ENCODE measurements at regions not wholly inside any gene's neighbourhood (a gene's known extent, or its start where the extent isn't known, plus 50 kb on each side); places are given as distances from the start of the nearest gene placed in this dataset.
"Not testable (repeated sequence)": the region's sequence is repeated elsewhere in the genome, so short reads cannot be mapped to it uniquely, and the experiment has no call there.

DNA sequence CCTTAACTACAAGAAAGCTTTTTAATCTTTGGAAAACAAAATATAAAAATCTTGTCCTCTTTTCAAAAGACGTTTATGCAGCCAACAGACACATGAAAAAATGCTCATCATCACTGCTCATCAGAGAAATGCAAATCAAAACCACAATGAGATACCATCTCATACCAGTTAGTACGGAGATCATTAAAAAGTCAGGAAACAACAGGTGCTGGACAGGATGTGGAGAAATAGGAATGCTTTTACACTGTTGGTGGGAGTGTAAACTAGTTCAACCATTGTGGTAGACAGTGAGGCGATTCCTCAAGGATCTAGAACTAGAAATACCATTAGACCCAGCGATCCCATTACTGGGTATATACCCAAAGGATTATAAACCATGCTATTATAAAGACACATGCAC is 1255.0 kb downstream of the ROBO1 start:
- in situ Hi-C loops (cut with HindIII; ENCODE audit: low sequenced_read_pairs); DNase-seq (ENCODE audit: low spot score): not testable (repeated sequence)

DNA sequence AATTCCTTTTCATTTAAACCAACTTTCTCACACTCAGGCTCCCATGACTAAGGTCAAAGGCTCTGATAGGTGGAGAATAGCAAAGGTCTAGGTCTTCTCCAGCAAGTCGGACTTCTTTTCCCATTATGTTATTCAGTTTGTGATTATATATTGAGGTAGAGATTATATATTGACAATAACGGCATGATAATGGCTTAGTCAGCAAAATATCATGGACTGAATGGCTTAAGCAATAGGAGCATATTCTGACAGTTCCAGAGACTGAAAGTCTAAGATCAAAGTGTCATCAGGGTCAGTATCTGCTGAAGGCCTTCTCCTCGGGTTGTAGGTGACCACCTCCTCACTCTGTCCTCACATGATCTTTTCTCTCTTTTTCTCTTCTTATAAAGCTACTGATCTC is 1251.4 kb downstream of the ROBO1 start:
- no peak for DNase-seq (ENCODE audit: low spot score)
- in situ Hi-C loops (cut with HindIII; ENCODE audit: low sequenced_read_pairs) = no loop called here

DNA sequence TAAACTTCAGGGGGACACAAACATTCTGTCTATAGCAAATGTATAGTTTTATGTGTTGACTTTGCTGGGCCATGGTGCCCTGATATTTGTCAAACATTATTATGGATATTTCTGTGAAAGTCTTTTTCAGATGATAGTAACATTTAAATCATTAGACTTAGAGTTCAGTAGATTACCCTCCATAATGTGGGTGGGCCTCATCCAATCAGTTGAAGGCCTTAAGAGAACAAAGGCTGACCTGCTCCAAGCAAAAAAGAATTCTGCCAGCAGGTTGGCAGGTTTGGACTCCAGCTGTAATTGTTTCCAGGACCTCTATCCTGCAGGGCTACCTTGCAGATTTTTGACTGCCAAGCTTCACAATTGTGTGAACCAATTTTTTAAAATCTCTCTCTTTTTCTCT is 1250.9 kb downstream of the ROBO1 start:
- in situ Hi-C loops (cut with HindIII; ENCODE audit: low sequenced_read_pairs) = no loop called here

DNA sequence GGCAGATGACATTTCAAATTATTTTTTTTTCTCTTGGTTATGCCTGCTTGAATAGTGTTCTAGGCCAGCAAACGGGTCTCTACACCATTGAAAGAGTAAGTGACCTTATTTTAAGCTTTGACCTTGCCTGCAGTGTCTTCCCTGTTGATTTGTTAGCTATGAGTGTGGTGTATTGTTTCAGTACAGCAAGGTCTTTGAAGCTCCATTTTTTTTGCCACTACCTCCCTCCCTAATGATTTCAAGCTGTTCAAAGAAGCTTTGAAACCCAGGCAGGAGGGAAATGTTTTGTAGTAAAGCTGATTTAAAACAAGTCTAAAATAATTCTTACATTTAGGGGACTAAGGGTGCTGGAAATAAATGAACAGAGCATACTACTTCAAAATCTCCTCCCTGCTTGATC is 1249.8 kb downstream of the ROBO1 start:
- in situ Hi-C loops (cut with HindIII; ENCODE audit: low sequenced_read_pairs) = no loop called here
- DNase-seq (ENCODE audit: low spot score) = no peak

More for the DNA sequence above, 1250.9 kb downstream of the ROBO1 start:
- no peak for DNase-seq (ENCODE audit: low spot score)

DNA sequence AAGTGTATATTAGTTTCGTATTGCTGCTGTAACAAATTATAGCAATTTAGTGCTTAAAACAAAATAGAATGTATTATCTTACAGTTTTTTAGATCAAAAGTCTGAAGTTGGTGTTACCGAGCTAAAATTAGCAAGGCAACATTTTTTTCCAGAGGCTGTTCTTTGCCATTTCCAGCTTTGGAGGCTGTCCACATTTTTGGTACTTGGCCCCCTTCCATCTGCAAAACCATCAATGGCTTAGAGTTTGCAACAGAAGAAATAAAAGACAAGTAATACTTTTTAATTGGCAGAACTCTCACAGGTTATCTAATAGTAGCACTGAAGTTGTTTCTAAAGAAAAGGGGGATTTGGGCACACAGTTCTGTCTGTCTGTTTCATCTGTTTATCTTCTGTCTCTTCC is 1248.5 kb downstream of the ROBO1 start:
- in situ Hi-C loops (cut with HindIII; ENCODE audit: low sequenced_read_pairs) = no loop called here
- no peak for DNase-seq (ENCODE audit: low spot score)

DNA sequence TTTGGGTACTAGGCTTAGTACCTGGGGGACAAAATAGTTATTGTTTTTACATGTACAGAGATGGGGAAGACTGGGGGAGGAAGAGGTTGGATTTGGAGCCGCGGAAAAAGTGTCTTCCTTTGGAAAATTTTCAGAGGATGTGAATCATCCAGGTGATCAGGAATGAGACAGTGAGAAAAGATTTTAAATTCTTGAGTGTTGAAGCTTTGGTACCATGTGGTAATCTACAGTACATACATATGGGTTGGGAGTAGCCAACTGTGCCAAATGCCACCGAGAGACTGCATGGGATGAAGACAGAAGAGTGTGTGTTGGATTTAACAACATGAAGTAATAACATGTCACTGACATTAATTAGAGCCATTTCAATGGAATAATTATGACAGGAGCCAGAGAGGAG is 1238.2 kb downstream of the ROBO1 start:
- in situ Hi-C loops (cut with HindIII; ENCODE audit: low sequenced_read_pairs) = no loop called here
- DNase-seq (ENCODE audit: low spot score) = no peak

DNA sequence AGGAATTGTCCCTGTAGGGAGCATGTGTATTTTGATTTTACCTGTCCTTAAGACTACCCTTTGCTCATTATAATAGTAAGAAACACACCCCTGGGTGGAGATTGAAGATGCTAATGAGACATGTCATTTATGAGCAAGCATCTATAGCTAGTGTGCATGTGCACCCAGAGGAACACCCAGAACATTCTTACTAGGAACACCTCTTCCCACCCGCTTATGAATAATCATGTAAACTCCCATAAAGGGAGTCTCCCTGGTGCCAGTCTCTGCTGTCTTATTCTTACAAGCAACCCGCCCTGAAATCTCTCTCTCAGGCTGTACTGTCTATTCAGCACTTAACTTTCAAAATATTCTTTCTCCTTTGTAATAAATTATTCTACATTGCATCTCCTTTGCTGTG is 1227.3 kb downstream of the ROBO1 start:
- in situ Hi-C loops (cut with HindIII; ENCODE audit: low sequenced_read_pairs) = no loop called here

DNA sequence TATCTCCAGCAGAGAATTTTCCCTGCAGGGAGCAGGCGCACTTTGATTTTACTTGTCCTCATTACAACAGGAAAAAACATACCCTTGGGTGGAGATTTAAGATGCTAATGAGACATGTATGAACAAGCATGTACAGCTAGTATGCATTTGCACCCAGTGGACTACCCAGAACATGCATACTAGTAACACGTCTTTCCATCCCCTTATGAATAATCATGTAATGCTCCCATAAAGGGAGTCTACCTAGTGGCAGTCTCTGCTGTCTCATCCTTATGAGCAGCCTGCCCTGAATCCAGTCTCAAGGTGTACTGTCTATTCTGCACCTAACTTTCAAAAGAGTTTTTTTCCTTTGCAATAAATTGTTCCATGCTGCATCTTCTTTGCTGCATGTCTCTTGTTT is 1222.0 kb downstream of the ROBO1 start:
- in situ Hi-C loops (cut with HindIII; ENCODE audit: low sequenced_read_pairs) = no loop called here
- no peak for DNase-seq (ENCODE audit: low spot score)

More for the DNA sequence above, 1227.3 kb downstream of the ROBO1 start:
- DNase-seq (ENCODE audit: low spot score) = no peak

Measured in G401 (cell line).